SK-N-MC (cell line): ENCODE measurements at regions not wholly inside any gene's neighbourhood (a gene's known extent, or its start where the extent isn't known, plus 50 kb on each side); places are given as distances from the start of the nearest gene placed in this dataset.

Experiments used
- EZH2 ChIP-seq: fragments of 200-600 bp; sonication (generic); IDR thresholded peaks from one replicate; pipeline ENCODE4 v1.6.1; 2017; ENCODE audit warnings: antibody characterized with exemption
- POLR2AphosphoS5 ChIP-seq: IDR thresholded peaks from 2 replicates; pipeline ENCODE4 v1.6.1; 2012; ENCODE audit warnings: mild to moderate bottlenecking, low read depth, low read length, borderline replicate concordance

DNA sequence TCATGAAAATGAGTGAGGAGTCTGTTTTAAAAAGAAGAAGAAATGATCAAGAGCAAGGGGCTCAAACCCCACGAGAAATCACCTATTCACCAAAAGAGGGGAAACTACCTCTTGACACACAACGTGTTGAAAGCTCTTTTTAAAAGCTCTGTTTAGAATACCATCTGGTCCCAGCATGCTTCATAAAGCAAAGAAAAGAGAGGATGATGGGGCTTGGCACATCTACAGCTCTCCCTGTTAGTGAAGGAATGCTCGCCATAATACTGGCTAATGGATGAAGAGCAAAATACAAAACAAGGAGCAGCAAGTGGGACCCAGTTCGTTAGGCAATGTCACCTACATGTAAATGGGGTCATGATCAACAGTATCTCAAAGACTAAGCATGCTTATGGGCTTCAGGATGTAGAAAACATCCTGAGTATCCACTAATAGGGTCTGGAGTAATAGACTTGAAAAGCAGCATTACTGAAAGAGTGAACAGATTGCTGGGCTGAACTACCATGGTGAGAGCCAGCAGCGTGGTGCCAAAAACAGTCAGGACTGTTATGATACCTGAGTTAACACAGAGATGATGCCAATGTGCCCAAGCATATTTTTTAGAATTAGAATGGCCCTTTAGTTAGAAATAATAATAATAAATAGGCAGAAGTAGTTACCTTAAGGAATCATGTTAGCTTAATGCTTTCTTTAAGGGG, 159.7 kb upstream of the POU1F1 start:
- TF ChIP-seq EZH2 (no peak), POLR2AphosphoS5 (no peak)
